ENCODE measurements at regions not wholly inside any gene's neighbourhood (a gene's known extent, or its start where the extent isn't known, plus 50 kb on each side); places are given as distances from the start of the nearest gene placed in this dataset.

DNA sequence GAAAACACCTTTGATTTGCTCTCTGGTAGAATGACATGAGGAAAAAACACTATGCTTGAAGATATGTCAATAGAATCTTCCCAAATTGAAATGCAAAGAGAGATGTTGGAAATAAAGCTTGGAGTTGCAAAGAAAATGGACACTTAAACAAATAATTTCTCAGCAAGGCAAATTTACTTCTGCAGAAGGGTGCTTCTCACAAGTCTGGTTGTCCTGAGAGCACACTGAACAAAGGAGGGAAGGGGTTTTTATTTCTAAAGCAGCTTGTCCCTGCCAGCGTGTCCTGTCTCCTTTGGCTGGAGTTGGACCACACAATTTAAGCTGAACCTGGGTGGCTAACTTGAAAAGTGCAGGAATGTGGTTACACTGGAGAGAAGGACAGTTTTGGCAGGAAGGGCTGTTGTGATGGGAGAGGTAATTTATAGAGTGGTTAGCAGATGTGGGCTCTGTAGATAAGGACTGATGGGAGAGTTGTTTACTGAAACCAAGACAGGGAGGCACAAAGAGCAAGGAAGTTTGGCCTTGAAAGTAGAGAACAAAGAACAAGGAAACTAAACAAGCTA, 454.6 kb upstream of the EYS start:
- no peak for TF ChIP-seq POLR2A (IDR thresholded peaks at IDR 0.05)
- TF ChIP-seq, protein P1, sequence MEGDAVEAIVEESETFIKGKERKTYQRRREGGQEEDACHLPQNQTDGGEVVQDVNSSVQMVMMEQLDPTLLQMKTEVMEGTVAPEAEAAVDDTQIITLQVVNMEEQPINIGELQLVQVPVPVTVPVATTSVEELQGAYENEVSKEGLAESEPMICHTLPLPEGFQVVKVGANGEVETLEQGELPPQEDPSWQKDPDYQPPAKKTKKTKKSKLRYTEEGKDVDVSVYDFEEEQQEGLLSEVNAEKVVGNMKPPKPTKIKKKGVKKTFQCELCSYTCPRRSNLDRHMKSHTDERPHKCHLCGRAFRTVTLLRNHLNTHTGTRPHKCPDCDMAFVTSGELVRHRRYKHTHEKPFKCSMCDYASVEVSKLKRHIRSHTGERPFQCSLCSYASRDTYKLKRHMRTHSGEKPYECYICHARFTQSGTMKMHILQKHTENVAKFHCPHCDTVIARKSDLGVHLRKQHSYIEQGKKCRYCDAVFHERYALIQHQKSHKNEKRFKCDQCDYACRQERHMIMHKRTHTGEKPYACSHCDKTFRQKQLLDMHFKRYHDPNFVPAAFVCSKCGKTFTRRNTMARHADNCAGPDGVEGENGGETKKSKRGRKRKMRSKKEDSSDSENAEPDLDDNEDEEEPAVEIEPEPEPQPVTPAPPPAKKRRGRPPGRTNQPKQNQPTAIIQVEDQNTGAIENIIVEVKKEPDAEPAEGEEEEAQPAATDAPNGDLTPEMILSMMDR (IDR thresholded peaks at IDR 0.05), result no peak

Data from vagina (tissue), 2 donors.